Right cardiac atrium (tissue), 5 donors: ENCODE measurements at regions not wholly inside any gene's neighbourhood (a gene's known extent, or its start where the extent isn't known, plus 50 kb on each side); places are given as distances from the start of the nearest gene placed in this dataset.

ENCODE experiments used
- ATAC-seq, 2 donors: fragments of 200-7000 bp; cut with Tn5 transposase; one replicate each; pipeline versions ENCODE4 v1.8.0 to v1.9.1; 2020; ENCODE audit warnings: moderate library complexity in 2 of 2, mild to moderate bottlenecking in 1 of 2
- DNase-seq, 3 donors: peaks; one replicate each; pipeline ENCODE4 v3.0.0-alpha.2; 2020
- H3K27ac ChIP-seq: one replicate; pipeline ENCODE4 v1.5.1; 2013; ENCODE audit warnings: mild to moderate bottlenecking, low read length, control low read depth, moderate library complexity
- H3K27me3 ChIP-seq: one replicate; pipeline ENCODE4 v1.6.1; 2013; ENCODE audit not compliant: control insufficient read depth, insufficient read depth
- H3K4me1 ChIP-seq: one replicate; pipeline ENCODE4 v1.6.1; 2013; ENCODE audit warnings: low read length; ENCODE audit not compliant: control insufficient read depth, insufficient read depth
- H3K4me3 ChIP-seq: one replicate; pipeline ENCODE4 v1.5.1; 2013; ENCODE audit warnings: low read length, control low read depth
- H3K9me3 ChIP-seq: one replicate; pipeline ENCODE4 v1.6.1; 2013; ENCODE audit warnings: low read length; ENCODE audit not compliant: control insufficient read depth
- WGBS: extraction: QIAGEN DNeasy Blood & Tissue Kit; methylation state at CpG from one replicate; pipeline ENCODE4 v1.1.7; 2013; 5-methylcytosine and 5-hydroxymethylcytosine counted together
- intact Hi-C, 4 donors: fragments of 100-400 bp; cut with DNase I; formaldehyde crosslinking; loops; one replicate each; pipeline versions ENCODE4 v1.11.0 to v1.14.0; 2022 to 2023
- donor health status: healthy with polysubstance abuse.
- donor health status: DM: no; HTN: yes; CAD: no.
- donor health status: DM: no; HTN: no; CAD: no.
- donor health status: DM: no; HTN: yes; CAD: no; lungs with severe emphysema.
- donor health status: DM: yes; HTN: yes; CAD: no.

- no peak overlapping the region for H3K4me3 ChIP-seq
- no peaks in the 10 kb centered on the region for H3K9me3 ChIP-seq
- no peak overlapping the region for H3K27ac ChIP-seq
- no peaks in the 10 kb centered on the region for H3K27me3 ChIP-seq
- intact Hi-C loops: no loop called here
- DNase-seq: no peak
- H3K4me1 ChIP-seq: no peaks in the 10 kb centered on the region
- no peak for ATAC-seq
- 70% methylated on average over 6 of the region's 6 CpGs for WGBS
These were observed 65.4 kb upstream of the WDFY2 start for GRCh38 chr13:51518827-51519226.

- DNase-seq: no peak
- WGBS: 85% methylated on average over 3 of the region's 3 CpGs
- Histone ChIP-seq H3K4me1 (no peaks in the 10 kb centered on the region), H3K27me3 (no peaks in the 10 kb centered on the region), H3K27ac (no peak overlapping the region), H3K9me3 (no peaks in the 10 kb centered on the region), H3K4me3 (no peak overlapping the region)
- intact Hi-C loops: no loop called here
- ATAC-seq: no peak
These were observed 64.5 kb upstream of the WDFY2 start for GRCh38 chr13:51519771-51520216.

- H3K9me3 ChIP-seq: no peaks in the 10 kb centered on the region
- no peak overlapping the region for H3K27ac ChIP-seq
- 77% methylated on average over 4 of the region's 4 CpGs for WGBS
- H3K27me3 ChIP-seq: no peaks in the 10 kb centered on the region
- no peak for ATAC-seq
- intact Hi-C loops: no loop called here
- H3K4me1 ChIP-seq: no peaks in the 10 kb centered on the region
- H3K4me3 ChIP-seq: no peak overlapping the region
- DNase-seq: no peak
These were observed 63.7 kb upstream of the WDFY2 start for GRCh38 chr13:51520524-51520923.

- H3K4me3 ChIP-seq: no peak overlapping the region
- H3K9me3 ChIP-seq: no peaks in the 10 kb centered on the region
- ATAC-seq (peak in 1 of 2 donors; percentile 57), DNase-seq (peak; percentile 17 to 70 (median 57))
- no peaks in the 10 kb centered on the region for H3K27me3 ChIP-seq
- intact Hi-C loops: no loop called here
- WGBS: 43% methylated on average over 4 of the region's 4 CpGs
- no peaks in the 10 kb centered on the region for H3K4me1 ChIP-seq
- H3K27ac ChIP-seq: no peak overlapping the region
These were observed 61.2 kb upstream of the WDFY2 start for GRCh38 chr13:51523082-51523518.

- H3K4me3 ChIP-seq: no peak overlapping the region
- H3K27ac ChIP-seq: no peak overlapping the region
- no peaks in the 10 kb centered on the region for H3K9me3 ChIP-seq
- ATAC-seq (no peak), DNase-seq (no peak)
- no peaks in the 10 kb centered on the region for H3K4me1 ChIP-seq
- intact Hi-C loops: no loop called here
- WGBS: 73% methylated on average over 4 of the region's 4 CpGs
- no peaks in the 10 kb centered on the region for H3K27me3 ChIP-seq
These were observed 60.0 kb upstream of the WDFY2 start for GRCh38 chr13:51524312-51524711.

- intact Hi-C loops: no loop called here
- 78% methylated on average over 5 of the region's 5 CpGs for WGBS
- DNase-seq: no peak
- Histone ChIP-seq H3K9me3 (no peaks in the 10 kb centered on the region), H3K27ac (no peak overlapping the region), H3K4me3 (no peak overlapping the region), H3K27me3 (no peaks in the 10 kb centered on the region), H3K4me1 (no peaks in the 10 kb centered on the region)
- ATAC-seq: no peak
These were observed 59.3 kb upstream of the WDFY2 start for GRCh38 chr13:51524829-51525566.

- ATAC-seq: no peak
- intact Hi-C loops: no loop called here
- Histone ChIP-seq H3K4me1 (no peaks in the 10 kb centered on the region), H3K27me3 (no peaks in the 10 kb centered on the region), H3K9me3 (no peaks in the 10 kb centered on the region), H3K4me3 (no peak overlapping the region), H3K27ac (no peak overlapping the region)
- WGBS: 70% methylated on average over 5 of the region's 5 CpGs
- DNase-seq: no peak
These were observed 58.6 kb upstream of the WDFY2 start for GRCh38 chr13:51525567-51526167.

- Histone ChIP-seq H3K4me3 (no peak overlapping the region), H3K4me1 (no peaks in the 10 kb centered on the region), H3K27ac (no peak overlapping the region), H3K27me3 (no peaks in the 10 kb centered on the region), H3K9me3 (no peaks in the 10 kb centered on the region)
- DNase-seq (no peak), ATAC-seq (no peak)
- WGBS: 72% methylated on average over 3 of the region's 3 CpGs
- intact Hi-C loops: no loop called here
These were observed 58.1 kb upstream of the WDFY2 start for GRCh38 chr13:51526202-51526601.

- 72% methylated on average over 2 of the region's 2 CpGs for WGBS
- Histone ChIP-seq H3K27ac (no peak overlapping the region), H3K27me3 (no peaks in the 10 kb centered on the region), H3K4me1 (no peaks in the 10 kb centered on the region), H3K9me3 (no peaks in the 10 kb centered on the region), H3K4me3 (no peak overlapping the region)
- DNase-seq (no peak), ATAC-seq (no peak)
- intact Hi-C loops: no loop called here
These were observed 51.5 kb upstream of the WDFY2 start for GRCh38 chr13:51532736-51533197.

GRCh38 chr13:51534041-51534817, 50.0 kb upstream of the WDFY2 start:
- H3K27ac ChIP-seq: no peak overlapping the region
- intact Hi-C loops: no loop called here
- 64% methylated on average over 6 of the region's 6 CpGs for WGBS
- no peaks in the 10 kb centered on the region for H3K4me1 ChIP-seq
- no peaks in the 10 kb centered on the region for H3K9me3 ChIP-seq
- H3K4me3 ChIP-seq: no peak overlapping the region
- DNase-seq: peak; percentile 35 to 78 (median 61)
- H3K27me3 ChIP-seq: no peaks in the 10 kb centered on the region
- peak; percentile 59 for ATAC-seq
